HUDEP-2 (cell line): ENCODE measurements at regions not wholly inside any gene's neighbourhood (a gene's known extent, or its start where the extent isn't known, plus 50 kb on each side); places are given as distances from the start of the nearest gene placed in this dataset.
"Not testable (repeated sequence)": the region's sequence is repeated elsewhere in the genome, so short reads cannot be mapped to it uniquely, and the experiment has no call there.

Source experiments
- DNase-seq, 76 experiments: peaks; one replicate each; lab custom pipeline; 2025; ENCODE audit not compliant: unreplicated experiment in 76 of 76; lab: John Stamatoyannopoulos, UW

- no peak for DNase-seq
Observed at GRCh38 chr1:218904416-218904815, 269.3 kb upstream of the LYPLAL1 start.

- DNase-seq = no peak
Observed at GRCh38 chr1:218916720-218917119, 257.0 kb upstream of the LYPLAL1 start.

- no peak for DNase-seq
Observed at GRCh38 chr1:218917656-218918055, 256.0 kb upstream of the LYPLAL1 start.

GRCh38 chr1:218925777-218926176, 247.9 kb upstream of the LYPLAL1 start:
- DNase-seq = no peak

- no peak for DNase-seq
Observed at GRCh38 chr1:218926631-218927030, 247.0 kb upstream of the LYPLAL1 start.

GRCh38 chr1:218930000-218930399, 243.7 kb upstream of the LYPLAL1 start:
- no peak for DNase-seq

- DNase-seq = no peak
Observed at GRCh38 chr1:218930472-218931241, 243.0 kb upstream of the LYPLAL1 start.

GRCh38 chr1:218931324-218931723, 242.4 kb upstream of the LYPLAL1 start:
- no peak for DNase-seq

GRCh38 chr1:218933513-218933912, 240.2 kb upstream of the LYPLAL1 start:
- no peak for DNase-seq

- not testable (repeated sequence) for DNase-seq
Observed at GRCh38 chr1:218935408-218935807, 238.3 kb upstream of the LYPLAL1 start.

GRCh38 chr1:218938259-218938658, 235.4 kb upstream of the LYPLAL1 start:
- no peak for DNase-seq

GRCh38 chr1:218939095-218939494, 234.6 kb upstream of the LYPLAL1 start:
- DNase-seq = no peak

GRCh38 chr1:218942431-218942830, 231.2 kb upstream of the LYPLAL1 start:
- no peak for DNase-seq

GRCh38 chr1:218943371-218943770, 230.3 kb upstream of the LYPLAL1 start:
- no peak for DNase-seq

GRCh38 chr1:218945050-218945449, 228.6 kb upstream of the LYPLAL1 start:
- DNase-seq = no peak

- DNase-seq = no peak
Observed at GRCh38 chr1:218946147-218946546, 227.5 kb upstream of the LYPLAL1 start.

- DNase-seq = no peak
Observed at GRCh38 chr1:218948446-218948845, 225.2 kb upstream of the LYPLAL1 start.

GRCh38 chr1:218953386-218953785, 220.3 kb upstream of the LYPLAL1 start:
- no peak for DNase-seq

- DNase-seq = no peak
Observed at GRCh38 chr1:218957971-218958370, 215.7 kb upstream of the LYPLAL1 start.

GRCh38 chr1:218959784-218960183, 213.9 kb upstream of the LYPLAL1 start:
- DNase-seq = no peak

GRCh38 chr1:218964471-218965185, 209.1 kb upstream of the LYPLAL1 start:
- no peak for DNase-seq

- DNase-seq = no peak
Observed at GRCh38 chr1:218965821-218966220, 207.9 kb upstream of the LYPLAL1 start.
